ENCODE measurements at regions not wholly inside any gene's neighbourhood (a gene's known extent, or its start where the extent isn't known, plus 50 kb on each side); places are given as distances from the start of the nearest gene placed in this dataset.
A peak's percentile ranks its signal among the peaks of the same experiment; 100 is the strongest.

- Histone ChIP-seq H3K4me1 (ENCODE audit: low read depth) (no peaks in the 10 kb centered on the region), H3K36me3 (ENCODE audit: low read depth) (no peaks in the 10 kb centered on the region), H3K9me3 (no peaks in the 10 kb centered on the region), H3K4me3 (no peak overlapping the region)
- intact Hi-C loops (cut with DNase I, micrococcal nuclease) = no loop called here
- TF ChIP-seq, protein P1, sequence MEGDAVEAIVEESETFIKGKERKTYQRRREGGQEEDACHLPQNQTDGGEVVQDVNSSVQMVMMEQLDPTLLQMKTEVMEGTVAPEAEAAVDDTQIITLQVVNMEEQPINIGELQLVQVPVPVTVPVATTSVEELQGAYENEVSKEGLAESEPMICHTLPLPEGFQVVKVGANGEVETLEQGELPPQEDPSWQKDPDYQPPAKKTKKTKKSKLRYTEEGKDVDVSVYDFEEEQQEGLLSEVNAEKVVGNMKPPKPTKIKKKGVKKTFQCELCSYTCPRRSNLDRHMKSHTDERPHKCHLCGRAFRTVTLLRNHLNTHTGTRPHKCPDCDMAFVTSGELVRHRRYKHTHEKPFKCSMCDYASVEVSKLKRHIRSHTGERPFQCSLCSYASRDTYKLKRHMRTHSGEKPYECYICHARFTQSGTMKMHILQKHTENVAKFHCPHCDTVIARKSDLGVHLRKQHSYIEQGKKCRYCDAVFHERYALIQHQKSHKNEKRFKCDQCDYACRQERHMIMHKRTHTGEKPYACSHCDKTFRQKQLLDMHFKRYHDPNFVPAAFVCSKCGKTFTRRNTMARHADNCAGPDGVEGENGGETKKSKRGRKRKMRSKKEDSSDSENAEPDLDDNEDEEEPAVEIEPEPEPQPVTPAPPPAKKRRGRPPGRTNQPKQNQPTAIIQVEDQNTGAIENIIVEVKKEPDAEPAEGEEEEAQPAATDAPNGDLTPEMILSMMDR (IDR thresholded peaks at IDR 0.05) = no peak
- DNase-seq = no peak
- ATAC-seq = no peak
Observed at GRCh38 chr17:13413001-13413400, 188.7 kb downstream of the HS3ST3A1 start.

GRCh38 chr17:13410874-13411273, 190.9 kb downstream of the HS3ST3A1 start:
- peak in 1 of 3 donors; percentile 6 for DNase-seq
- Histone ChIP-seq H3K4me3 (no peak overlapping the region), H3K9me3 (no peaks in the 10 kb centered on the region), H3K36me3 (ENCODE audit: low read depth) (no peaks in the 10 kb centered on the region), H3K4me1 (ENCODE audit: low read depth) (no peaks in the 10 kb centered on the region)
- intact Hi-C loops (cut with DNase I, micrococcal nuclease) = no loop called here
- TF ChIP-seq, protein P1 (IDR thresholded peaks at IDR 0.05) = no peak
- peak; percentile 52 for ATAC-seq

- no peaks in the 10 kb centered on the region for H3K36me3 ChIP-seq (ENCODE audit: low read depth)
- no peak for ATAC-seq
- H3K4me3 ChIP-seq = no peak overlapping the region
- intact Hi-C loops (cut with DNase I, micrococcal nuclease) = no loop called here
- no peaks in the 10 kb centered on the region for H3K4me1 ChIP-seq (ENCODE audit: low read depth)
- no peak for DNase-seq
- no peaks in the 10 kb centered on the region for H3K9me3 ChIP-seq
- TF ChIP-seq, protein P1 (IDR thresholded peaks at IDR 0.05) = no peak
Observed at GRCh38 chr17:13410214-13410613, 191.5 kb downstream of the HS3ST3A1 start.

DNA sequence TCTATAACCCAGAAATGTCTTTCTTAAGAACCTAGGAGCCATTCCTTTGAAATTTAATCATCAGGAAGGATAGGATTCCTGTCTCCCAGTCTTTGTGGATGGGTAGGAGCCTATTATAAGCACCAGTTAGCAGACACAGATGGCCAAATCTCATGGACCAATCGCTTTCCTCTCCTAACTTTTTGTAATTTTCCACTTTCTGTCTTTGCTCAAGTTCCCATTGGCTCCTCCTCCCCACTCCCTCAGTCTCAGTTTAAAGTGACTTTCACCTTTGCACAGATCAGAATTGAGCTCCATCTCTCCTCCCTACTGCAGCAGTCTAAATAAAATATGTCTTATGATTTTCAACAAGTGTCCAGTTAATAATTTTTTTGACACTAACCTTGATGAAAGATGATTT, 192.3 kb downstream of the HS3ST3A1 start:
- no peak overlapping the region for H3K4me3 ChIP-seq

DNA sequence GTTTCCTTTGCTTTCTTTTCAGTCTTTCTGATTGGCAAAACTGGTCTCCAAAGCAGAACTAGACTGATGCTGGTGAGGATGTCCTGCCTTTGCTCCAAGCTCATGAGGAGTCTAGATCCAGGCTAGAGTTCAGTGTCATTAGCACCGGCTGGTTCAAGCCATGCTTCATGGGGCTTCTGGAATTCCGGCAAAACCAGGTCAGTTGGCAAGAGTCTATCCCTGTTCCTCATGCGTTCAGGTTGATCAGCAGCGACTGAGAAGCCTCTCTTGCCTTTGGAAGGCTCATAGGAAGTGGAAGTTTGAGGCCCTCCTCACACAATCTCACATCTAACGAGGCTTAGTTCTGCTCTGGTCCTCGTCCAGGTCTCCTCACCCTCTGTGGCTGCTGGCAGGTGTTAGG, 194.3 kb downstream of the HS3ST3A1 start:
- no peak for DNase-seq
- TF ChIP-seq, protein P1 (IDR thresholded peaks at IDR 0.05) = no peak
- Histone ChIP-seq H3K4me3 (no peak overlapping the region), H3K4me1 (ENCODE audit: low read depth) (no peaks in the 10 kb centered on the region), H3K36me3 (ENCODE audit: low read depth) (no peaks in the 10 kb centered on the region), H3K9me3 (no peaks in the 10 kb centered on the region)
- no peak for ATAC-seq
- intact Hi-C loops (cut with DNase I, micrococcal nuclease) = no loop called here

More for the DNA sequence above, 192.3 kb downstream of the HS3ST3A1 start:
- H3K9me3 ChIP-seq = no peaks in the 10 kb centered on the region
- H3K36me3 ChIP-seq (ENCODE audit: low read depth) = no peaks in the 10 kb centered on the region
- TF ChIP-seq, protein P1 (IDR thresholded peaks at IDR 0.05) = no peak
- H3K4me1 ChIP-seq (ENCODE audit: low read depth) = no peaks in the 10 kb centered on the region
- intact Hi-C loops (cut with DNase I, micrococcal nuclease) = no loop called here
- no peak for ATAC-seq
- DNase-seq = no peak

GRCh38 chr17:13405807-13406206, 195.9 kb downstream of the HS3ST3A1 start:
- intact Hi-C loops (cut with DNase I, micrococcal nuclease) = no loop called here
- no peak for ATAC-seq
- TF ChIP-seq, protein P1 (IDR thresholded peaks at IDR 0.05) = no peak
- Histone ChIP-seq H3K4me3 (no peak overlapping the region), H3K9me3 (no peaks in the 10 kb centered on the region), H3K36me3 (ENCODE audit: low read depth) (no peaks in the 10 kb centered on the region), H3K4me1 (ENCODE audit: low read depth) (no peaks in the 10 kb centered on the region)
- DNase-seq = no peak
